Suppressor macrophage (primary cell): ENCODE measurements at regions not wholly inside any gene's neighbourhood (a gene's known extent, or its start where the extent isn't known, plus 50 kb on each side); places are given as distances from the start of the nearest gene placed in this dataset.
"Not testable (repeated sequence)": the region's sequence is repeated elsewhere in the genome, so short reads cannot be mapped to it uniquely, and the experiment has no call there.

ENCODE experiments used
- DNase-seq, 4 experiments: peaks; one replicate each; pipeline ENCODE4 v3.0.0-alpha.2; 2020 to 2022

DNA sequence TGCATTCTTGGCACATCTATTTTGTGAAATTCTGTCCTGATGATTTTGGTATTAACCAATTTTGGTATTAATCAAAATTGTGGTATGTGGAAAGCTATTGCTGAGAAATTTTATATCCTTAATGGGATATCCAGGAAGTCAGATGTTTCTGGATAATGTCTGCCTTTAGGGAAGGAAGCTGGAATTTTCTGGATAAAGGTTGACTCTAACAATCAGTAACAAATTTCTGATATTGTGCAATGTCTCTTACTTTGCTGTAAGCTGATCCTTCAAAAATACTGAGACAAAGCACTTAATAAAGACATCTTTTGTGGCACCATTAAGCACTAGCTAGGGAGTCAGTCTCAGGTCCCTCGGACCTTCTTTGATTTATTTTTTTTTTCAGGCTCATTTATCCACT lies 100.8 kb upstream of the UGP2 start:
- no peak for DNase-seq

DNA sequence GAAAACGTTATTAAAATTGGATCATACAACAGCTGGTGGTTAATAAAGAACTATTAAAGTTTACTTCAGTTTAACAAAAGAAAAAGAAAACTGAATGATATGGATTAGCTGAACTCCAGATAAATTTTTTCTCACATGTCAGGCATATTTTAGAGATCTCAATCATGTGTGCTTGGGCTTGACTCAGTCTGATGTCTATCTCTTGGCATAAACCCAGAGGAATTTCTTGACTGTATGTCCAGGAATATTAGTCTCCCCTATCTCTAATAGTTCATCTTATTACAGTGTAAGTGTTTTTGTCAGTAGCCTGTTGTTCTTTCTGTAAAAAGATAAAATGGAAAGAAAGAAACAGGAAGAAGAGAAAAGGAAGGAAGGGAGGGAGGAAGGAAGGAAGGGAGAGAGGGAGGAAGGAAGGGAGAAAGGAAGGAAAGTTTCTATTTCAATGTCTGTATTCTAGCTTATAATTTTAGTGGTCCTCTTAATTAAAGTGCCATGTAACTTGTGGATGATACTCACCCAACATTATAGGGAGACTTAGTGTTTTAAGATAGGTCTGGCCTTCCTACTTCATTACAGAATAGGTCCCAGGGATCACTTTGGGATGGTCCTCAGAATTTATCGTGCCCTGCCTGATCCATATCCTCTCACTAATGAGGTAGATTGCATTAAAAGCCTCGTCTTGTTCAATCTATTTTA lies 99.7 kb upstream of the UGP2 start:
- DNase-seq: no peak

DNA sequence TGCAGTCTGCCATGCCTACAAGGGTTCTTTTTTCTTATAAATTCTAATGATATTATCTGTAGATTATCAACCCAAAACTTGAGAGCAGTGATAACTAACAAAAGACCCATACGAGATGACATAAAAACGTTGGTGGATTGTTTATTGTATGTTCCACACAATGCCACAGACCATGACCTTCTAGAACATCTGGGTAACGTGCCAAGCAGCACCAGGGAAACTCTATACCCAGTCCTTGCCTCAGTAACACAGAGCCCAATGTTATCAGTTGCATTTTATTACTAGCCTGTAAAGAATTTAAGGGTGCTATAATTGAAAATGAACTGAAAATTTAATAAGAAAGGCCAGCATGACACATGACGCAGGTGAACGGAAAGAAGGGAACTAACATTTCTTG lies 99.1 kb upstream of the UGP2 start:
- no peak for DNase-seq

DNA sequence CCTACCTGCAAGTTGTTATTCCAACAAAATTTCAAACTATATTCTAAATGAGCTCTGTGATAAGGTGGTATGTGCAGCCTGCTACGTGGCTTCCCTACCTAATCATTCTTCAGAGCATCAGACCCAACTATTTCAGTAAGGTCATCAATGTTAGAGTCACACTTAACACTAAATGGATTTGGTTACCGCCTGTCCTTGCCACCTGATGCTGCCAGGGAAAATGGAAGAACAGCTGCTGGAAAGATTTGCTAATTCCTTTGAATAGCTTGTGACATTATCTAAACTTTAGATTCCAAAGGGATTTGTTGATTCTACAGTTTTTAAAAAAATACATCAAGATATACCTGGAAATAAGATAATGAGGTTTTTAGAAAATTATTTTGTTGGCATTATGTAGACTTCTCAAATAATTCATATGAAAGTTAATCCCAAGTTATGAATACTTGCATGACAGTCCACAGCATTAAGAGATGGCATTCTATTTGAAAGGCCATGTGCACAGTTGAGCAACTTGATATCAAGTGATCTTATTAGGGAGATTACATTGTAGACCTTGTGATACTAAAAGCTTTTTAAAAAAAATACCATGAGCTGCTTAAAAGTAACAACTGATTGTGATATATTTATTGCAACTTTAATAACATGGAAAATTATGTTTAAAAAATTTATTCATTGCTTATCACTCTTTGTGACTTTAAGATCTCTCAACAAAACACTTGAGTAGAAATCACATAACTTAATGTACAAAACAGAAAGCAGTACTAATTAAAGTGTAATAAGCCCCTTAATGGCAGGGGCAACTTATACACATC lies 98.3 kb upstream of the UGP2 start:
- DNase-seq: no peak

DNA sequence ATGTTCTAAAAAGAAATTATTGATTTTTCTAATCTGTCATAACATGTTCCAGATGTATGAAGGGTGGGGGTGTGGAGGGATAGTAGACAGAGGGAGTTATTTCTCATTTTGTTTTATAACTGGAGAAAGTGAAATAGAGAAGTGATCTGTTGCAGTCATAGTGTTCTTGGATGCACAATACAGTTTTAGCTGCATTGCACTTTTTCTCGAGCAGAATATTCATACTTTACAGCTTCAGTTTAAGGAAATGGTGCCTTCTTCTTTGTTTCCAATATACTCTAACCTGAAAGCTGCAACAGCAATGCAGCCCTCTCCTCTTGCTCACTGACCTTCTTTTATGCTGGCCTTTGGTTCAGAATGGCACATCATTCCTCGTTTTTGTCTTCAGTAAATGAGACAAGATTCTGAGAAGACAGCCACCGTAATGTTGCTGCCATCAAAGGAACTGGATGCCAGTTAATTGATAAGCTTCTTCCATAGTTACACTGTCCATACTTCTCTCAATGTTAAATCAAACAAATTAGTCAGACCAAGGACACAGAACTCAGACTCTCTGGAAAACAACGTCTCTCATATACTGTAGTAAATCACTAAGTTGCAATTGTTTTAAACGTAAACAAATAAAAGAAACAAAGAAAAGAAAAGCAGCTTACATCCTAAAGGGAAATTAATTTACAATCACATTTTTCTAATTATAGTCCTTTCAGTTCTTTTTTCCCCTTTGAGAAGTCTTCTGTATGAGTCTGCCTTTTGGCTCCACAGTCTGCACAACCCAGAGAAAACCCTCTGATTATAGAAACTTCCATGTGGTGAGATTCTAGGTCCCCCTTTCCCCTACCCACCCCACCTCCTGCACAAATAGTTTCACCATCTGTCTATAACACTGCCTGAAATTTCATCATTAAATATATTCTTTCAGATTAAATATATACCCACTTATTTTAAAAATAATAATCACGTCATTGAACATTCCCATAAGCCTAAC lies 97.4 kb upstream of the UGP2 start:
- DNase-seq: peak in 3 of 4 experiments; percentile 9 to 65 (median 49)

DNA sequence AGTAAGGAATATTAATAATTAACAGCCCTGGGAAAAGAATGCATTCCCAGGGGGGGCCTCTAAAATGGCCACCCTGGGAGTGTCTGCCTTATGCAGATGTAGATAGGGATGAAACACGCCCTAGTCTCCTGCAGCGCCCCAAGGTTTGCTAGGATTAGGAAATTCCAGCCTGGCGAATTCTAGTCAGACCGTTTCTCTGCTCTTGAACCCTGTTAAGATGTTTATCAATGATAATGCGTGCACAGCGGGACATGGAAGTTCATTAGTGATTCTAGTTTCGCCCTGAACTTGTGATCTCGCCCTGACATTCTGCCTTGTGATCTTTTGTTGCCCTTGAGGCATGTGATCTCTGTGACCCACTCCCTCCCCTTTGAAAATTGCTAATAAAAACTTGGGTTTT lies 95.1 kb upstream of the UGP2 start:
- not testable (repeated sequence) for DNase-seq

DNA sequence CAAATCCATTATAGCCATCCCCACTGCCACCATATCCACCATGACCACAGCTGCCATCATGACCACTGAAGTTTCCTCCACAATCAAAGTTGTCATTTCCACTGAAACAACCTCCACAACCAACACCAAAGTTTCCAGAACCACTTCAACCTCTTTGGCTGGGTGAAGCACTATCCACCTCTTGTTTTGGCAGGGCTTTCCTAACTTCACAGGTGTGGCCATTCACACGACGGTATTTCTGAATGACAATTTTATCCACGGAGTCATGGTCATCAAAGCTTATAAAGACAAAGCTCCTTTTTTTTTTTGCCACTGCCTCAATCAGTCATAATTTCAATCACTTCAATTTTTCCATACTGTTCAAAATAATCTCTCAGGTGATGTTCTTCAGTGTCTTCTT lies 89.8 kb upstream of the UGP2 start:
- no peak for DNase-seq

DNA sequence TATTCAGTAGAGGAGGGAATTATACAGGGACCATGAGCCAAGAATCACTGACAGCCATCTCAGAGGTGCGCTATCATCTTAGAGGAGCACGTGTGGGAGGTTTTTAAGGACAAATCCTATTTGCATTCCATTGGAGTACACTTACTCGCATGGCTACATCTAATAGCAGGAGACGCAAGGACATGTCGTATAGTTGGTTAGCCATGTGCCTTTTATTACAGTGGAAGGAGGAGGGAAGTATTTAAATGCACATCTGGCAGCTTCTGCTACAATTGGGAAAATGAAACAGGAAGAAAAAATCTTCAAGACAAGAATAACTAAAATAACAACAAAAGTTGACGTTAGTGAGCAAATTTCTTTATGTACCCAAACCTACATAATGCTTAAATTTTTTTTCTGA lies 86.5 kb upstream of the UGP2 start:
- peak in 3 of 4 experiments; percentile 10 to 62 (median 24) for DNase-seq

DNA sequence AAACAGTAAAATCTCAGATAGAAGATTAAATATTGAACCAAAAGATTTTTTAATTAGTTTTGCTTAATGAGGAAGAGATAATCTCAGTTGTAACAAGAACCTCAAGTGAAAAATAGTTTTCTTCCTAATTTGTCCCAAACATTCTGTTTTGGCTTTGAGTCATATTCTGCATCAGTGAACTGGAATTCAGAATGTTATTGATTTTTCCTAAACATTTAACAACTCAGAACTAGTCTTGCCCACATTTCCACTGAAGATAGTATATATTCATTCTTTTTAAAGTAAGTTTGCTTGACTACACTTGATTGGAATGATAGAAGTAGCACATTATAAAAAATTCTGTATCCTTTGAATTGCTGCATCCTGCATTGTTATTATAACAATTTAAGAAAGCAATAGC lies 85.7 kb upstream of the UGP2 start:
- DNase-seq: no peak

DNA sequence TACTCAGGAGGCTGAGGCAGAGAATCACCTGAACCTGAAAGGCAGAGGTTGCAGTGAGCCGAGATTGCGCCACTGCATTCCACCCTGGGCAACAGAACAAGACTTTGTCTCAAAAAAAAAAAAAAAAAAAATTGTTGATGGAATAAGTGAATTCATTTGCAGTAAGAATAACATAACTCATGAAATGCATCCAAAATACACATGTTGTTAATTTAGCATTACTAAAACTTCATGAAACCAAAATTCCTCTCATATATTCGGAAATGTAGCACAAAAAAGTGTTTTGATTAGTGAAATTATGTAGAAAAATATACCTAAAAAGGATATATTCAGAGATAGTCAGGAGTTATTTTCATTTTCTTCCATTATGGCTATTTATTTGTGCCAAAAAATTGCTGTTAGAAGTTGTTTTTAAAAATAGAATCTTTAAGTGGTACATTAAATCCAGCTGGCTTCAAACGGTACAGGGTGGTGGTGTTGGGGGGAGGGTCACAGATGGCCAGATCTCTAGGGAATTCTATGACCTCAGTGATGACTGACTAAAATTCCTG lies 78.2 kb upstream of the UGP2 start:
- no peak for DNase-seq

DNA sequence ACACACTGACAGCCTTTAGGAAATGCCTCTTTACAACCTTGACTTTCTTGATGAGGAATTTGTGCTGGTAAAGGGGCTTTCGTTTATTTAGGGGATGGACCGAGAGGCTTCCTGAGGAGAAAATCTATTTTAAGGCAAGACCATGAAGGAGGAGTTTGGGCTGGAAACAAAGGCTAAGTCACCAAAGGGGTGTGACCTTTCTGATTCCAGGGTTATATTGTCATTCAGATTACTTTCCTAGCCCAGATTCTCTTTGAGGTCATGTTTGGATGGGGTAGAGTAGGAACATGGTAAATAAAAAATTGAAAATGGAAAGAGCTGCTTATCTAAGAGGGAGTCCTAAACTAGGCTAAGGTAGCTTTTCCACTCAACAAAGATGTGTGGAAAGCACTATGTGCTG lies 77.1 kb upstream of the UGP2 start:
- no peak for DNase-seq

DNA sequence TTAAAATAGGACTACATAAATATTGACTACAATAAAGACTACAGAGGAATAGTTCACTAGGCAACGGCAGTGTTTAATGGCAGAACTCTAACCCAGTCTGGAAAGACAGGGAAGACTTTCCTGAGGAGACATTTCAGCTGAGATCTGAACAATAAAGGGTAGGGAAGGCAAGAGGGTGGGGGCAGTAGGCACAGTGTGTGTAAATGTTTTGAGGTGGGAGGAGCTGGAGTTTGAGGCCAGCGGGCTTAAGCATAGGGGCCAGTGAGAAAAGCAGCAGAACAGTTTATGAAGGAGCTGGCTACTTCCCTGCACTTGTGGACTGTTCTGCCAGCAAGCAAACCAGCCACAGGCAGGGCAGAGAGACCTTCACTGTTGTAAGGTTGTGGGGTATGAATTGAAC lies 76.6 kb upstream of the UGP2 start:
- no peak for DNase-seq

DNA sequence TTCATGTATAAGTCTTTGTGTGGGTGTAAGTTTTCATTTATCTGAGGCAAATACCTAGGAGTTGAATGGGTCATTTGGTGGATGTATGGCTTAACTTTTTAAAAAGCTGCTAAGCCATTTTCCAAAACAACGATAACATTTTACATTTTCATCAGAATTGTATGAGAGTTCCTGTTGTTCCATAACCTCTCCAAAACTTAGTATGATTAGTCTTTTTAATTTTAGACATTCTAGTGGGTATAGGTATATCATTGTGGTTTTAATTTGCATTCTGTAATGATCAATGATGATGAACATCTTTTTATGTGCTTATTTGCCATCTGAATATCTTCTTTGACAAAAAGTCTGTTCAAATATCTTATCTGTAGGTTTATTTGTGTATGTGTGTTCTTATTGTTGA lies 74.4 kb upstream of the UGP2 start:
- DNase-seq: no peak

DNA sequence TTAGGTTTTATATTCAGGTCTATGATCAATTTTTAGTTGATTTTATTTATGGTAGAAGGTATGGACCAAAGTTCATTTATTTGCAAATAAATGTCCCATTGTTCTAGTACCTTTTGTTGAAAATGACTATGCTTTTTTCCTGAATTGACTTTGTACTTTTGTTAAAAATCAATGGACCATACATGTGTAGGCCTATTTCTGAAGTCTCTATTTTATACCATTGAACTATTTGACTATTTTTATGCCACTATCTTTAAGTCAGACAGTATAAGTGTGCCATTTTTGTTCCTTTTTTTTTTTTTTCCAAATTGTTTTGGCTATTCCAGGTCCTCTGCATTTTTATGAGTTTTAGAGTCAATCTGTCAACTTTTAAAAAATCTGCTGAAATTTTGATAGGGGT lies 73.6 kb upstream of the UGP2 start:
- DNase-seq: no peak

DNA sequence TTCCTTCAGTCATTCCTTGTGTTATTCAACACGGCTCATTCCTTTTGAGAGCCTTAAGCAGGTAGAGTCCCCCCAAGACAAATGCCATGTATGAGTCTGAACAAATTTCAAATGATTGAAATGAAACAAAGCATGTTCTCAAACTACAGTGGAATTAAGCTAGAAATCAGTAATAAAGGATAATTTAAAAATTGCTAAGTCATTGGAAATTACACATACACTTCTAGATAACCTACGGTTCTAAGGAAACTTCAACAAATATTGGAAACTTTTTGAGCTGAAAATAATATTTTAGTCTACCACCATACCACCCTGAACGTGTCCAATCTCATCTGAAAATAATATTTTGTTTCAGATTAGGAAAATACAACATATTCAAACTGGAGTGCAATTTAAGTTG lies 71.8 kb upstream of the UGP2 start:
- no peak for DNase-seq

DNA sequence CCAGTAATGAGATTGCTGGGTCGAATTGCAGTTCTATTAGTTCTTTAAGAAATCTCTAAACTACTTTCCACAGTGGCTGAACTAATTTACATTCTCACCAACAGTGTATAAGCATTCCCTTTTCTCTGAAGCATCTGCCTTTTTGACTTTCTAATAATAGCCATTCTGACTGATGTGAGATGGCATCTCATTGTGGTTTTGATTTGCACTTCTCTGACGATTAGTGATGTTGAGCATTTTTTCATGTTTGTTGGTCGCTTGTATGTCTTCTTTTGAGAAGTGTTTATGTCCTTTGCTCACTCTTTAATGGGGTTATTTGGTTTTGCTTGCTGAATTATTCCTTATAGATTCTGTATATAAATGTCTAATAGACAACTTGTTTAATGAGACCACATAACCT lies 69.6 kb upstream of the UGP2 start:
- DNase-seq: no peak

DNA sequence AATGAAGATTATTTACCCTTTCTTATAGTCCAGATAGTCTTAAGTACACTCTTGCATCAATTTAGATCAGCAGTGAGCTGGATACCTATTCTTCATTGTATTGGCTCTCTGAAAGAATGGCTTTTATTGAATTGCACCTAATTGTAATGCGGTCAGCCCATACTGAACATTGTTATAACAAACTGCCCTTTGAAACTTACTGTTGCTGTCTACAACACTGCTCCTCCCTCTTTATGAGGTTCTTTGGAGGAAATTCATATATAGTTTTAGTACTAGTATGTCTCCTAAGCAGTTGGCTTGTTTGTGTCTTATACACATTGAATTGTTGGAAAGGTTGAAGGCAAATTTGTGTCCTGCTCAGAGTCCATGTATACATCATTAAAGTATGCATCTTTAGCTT lies 66.5 kb upstream of the UGP2 start:
- no peak for DNase-seq

DNA sequence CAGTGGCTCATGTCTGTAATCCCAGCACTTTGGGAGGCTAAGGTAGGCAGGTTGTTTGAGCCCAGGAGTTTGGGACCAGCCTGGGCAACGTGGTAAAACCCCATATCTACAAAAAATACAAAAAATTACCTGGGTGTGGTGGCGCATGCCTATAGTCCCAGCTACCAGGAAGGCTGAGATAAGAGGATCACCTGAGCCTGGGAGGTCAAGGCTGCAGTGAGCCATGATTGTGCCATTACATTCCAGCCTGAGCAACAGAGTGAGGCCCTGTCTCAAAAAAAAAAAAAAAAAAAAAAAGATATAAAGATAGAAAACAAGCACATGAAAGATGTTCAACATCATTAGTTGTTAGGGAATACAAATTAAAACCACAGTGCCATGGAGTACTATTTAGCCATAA lies 65.3 kb upstream of the UGP2 start:
- no peak for DNase-seq

DNA sequence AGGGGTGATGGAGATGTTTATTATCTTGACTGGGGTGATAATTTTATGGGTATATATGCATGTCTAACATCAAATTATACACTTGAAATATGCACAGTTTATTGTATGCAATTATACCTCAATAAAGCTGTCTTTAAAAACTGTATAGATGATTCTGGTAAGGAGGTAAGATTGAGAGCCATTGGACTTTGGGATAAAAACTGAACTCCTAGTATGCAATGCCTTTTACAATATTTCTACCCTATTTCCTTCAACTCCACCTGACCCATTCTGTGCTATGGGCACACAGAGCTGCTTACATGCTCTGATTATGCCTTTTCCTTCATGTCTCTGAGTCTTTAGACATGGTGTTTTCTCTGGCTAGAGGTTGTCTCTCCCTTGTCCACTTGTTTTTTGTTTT lies 63.9 kb upstream of the UGP2 start:
- DNase-seq: no peak

DNA sequence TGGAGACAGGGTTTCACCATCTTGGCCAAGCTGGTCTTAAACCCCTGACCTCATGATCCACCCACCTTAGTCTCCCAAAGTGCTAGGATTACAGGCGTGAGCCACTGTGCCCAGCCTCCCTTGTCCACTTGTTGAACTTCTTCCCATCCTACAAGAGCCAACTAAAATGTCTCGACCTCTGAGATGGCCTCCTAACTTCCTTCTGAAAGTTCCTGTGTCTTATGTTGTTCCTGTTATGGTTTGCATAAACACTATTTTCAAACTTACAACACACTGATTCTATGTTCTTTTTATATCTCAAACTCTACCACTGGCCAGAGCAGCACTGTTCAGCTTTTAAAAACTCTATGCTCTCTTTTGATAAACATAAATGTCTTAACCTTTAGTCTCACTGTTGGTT lies 63.3 kb upstream of the UGP2 start:
- peak in 3 of 4 experiments; percentile 22 to 59 (median 27) for DNase-seq

DNA sequence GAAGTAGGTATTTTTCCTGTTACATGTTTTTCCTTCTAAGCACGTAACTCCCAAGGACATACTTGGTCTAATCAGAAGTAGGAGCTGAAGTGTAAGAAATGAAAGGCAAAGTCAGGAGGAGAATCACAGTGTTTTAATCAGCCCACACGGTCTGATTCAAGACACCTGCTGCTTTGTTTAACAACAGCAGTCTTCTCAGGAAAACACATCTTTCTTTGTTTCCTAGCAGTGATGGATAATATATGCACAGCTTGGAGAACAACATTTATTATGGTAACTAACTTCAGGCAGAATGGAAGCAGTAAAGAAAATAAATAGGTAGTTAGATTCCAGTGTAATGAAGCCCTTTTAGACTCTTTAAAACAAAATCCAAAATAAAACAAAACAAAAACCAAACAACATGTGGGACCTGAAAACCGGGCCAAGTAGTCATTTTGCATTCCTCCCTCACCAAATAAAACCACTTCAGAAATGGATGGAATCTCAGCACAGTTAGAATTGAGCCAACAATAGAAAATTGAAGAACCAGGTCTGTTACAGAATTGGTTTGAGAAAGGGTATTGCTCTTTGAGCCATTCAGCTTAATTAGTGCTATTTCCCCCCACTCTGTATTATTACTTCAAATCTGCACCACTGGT lies 61.1 kb upstream of the UGP2 start:
- no peak for DNase-seq

DNA sequence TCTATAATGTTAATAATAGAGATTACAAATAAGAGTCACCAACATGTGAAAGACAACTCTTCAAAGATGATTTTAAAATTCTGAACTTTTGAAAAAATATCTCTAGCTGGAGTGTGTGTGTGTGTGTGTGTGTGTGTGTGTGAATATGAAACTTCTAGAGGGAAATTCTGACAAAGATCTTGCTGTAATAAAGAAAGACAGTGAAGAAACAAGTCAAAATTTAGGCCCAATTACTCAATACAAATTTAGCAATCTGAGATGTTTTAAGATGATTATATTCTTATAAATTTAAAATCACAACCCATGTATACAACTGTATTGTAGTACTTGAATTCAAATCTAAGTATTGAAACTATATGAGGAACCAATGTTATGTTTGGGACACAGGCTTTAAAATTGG lies 57.2 kb upstream of the UGP2 start:
- peak in 1 of 4 experiments; percentile 9 for DNase-seq
